ENCODE measurements at regions not wholly inside any gene's neighbourhood (a gene's known extent, or its start where the extent isn't known, plus 50 kb on each side); places are given as distances from the start of the nearest gene placed in this dataset.

DNA sequence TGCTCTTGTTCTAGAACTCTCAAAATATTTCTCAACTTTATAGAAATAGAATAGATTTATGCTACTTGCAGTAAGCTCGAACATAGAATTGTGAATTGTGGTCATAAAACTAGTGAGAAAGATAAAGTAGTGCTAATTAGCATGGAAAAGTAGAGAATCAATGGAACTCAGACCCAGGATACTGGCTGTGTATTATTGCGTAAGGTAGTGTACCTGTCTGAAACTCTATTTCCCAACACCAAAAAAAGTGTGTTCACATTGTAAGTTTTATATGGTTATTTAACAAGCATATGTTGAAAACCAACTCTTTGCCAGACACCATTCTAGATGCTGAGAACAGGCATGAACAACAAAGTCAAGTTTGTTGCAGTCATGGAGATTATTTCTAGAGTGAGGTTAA lies 720.5 kb upstream of the ATXN7L3B start:
- no peak overlapping the region for H3K9ac ChIP-seq (ENCODE audit: control insufficient read depth, extremely low read depth, insufficient read depth, low read length)
- no peak for FAIRE-seq
- H3K9me3 ChIP-seq (ENCODE audit: control insufficient read depth, low read depth, low read length): no peaks in the 10 kb centered on the region
- H4K20me1 ChIP-seq (ENCODE audit: control insufficient read depth, extremely low read depth, insufficient read depth, low read length): no peaks in the 10 kb centered on the region
- H3K36me3 ChIP-seq (ENCODE audit: control insufficient read depth in 2 of 2, extremely low read depth in 1 of 2, insufficient read depth in 2 of 2, low read length in 2 of 2): no peaks in the 10 kb centered on the region
- H3K4me2 ChIP-seq (ENCODE audit: control insufficient read depth, extremely low read depth, insufficient read depth, low read depth, low read length): no peak overlapping the region
- no peak overlapping the region for H3K4me3 ChIP-seq (ENCODE audit: control insufficient read depth in 2 of 3, extremely low read depth in 1 of 3, insufficient read depth in 2 of 3, low read depth in 1 of 3, low read length in 3 of 3)
- no peak overlapping the region for H3K27ac ChIP-seq (ENCODE audit: control insufficient read depth, insufficient read depth, low read length)
- dilution Hi-C loops (cut with MboI; ENCODE audit: extremely low pct_ligation_motif_present, low sequenced_read_pairs): no loop called here
- H3K79me2 ChIP-seq (ENCODE audit: control insufficient read depth, insufficient read depth, low read length): no peaks in the 10 kb centered on the region
- H2AFZ ChIP-seq (ENCODE audit: control insufficient read depth, low read length): no peak overlapping the region
- no peaks in the 10 kb centered on the region for H3K27me3 ChIP-seq (ENCODE audit: control insufficient read depth, extremely low read depth, insufficient read depth, low read length)
- TF ChIP-seq, protein P1, sequence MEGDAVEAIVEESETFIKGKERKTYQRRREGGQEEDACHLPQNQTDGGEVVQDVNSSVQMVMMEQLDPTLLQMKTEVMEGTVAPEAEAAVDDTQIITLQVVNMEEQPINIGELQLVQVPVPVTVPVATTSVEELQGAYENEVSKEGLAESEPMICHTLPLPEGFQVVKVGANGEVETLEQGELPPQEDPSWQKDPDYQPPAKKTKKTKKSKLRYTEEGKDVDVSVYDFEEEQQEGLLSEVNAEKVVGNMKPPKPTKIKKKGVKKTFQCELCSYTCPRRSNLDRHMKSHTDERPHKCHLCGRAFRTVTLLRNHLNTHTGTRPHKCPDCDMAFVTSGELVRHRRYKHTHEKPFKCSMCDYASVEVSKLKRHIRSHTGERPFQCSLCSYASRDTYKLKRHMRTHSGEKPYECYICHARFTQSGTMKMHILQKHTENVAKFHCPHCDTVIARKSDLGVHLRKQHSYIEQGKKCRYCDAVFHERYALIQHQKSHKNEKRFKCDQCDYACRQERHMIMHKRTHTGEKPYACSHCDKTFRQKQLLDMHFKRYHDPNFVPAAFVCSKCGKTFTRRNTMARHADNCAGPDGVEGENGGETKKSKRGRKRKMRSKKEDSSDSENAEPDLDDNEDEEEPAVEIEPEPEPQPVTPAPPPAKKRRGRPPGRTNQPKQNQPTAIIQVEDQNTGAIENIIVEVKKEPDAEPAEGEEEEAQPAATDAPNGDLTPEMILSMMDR (optimal IDR thresholded peaks at IDR 0.05 in 1 of 3, IDR thresholded peaks at IDR 0.05 in 1 of 3, conservative IDR thresholded peaks at IDR 0.05 in 1 of 3; ENCODE audit: extremely low read depth in 1 of 3, insufficient read depth in 2 of 3, low read length in 3 of 3): no peak
- no peak for TF ChIP-seq EZH2 (IDR thresholded peaks at IDR 0.05; ENCODE audit: low read length)
- no peaks in the 10 kb centered on the region for H3K4me1 ChIP-seq (ENCODE audit: control insufficient read depth, extremely low read depth, insufficient read depth, low read length)
- H3K9me1 ChIP-seq (ENCODE audit: control insufficient read depth, extremely low read depth, insufficient read depth, low read length): no peaks in the 10 kb centered on the region
- DNase-seq (ENCODE audit: low read depth, low spot score): no peak

DNA sequence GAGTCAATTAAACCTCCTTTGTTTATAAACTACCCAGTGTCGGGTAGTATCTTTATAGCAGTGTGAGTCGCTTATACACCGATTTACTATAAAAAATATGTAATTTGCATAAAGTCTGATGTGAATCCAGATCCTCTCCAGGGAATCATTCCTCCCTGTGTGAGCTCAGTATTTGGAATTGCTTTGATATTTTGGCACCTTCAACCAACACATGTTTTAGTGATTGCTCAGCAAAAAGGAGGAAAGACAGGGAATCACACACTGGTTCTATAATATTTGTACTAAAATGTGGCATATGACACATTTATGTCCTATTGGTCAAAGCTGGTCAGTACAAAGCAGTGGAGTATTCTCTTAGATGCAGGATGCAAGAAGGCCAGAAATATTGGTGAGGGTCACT lies 703.9 kb upstream of the ATXN7L3B start:
- Histone ChIP-seq H4K20me1 (ENCODE audit: control insufficient read depth, extremely low read depth, insufficient read depth, low read length) (no peaks in the 10 kb centered on the region), H3K36me3 (ENCODE audit: control insufficient read depth in 2 of 2, extremely low read depth in 1 of 2, insufficient read depth in 2 of 2, low read length in 2 of 2) (no peaks in the 10 kb centered on the region), H2AFZ (ENCODE audit: control insufficient read depth, low read length) (no peak overlapping the region), H3K4me1 (ENCODE audit: control insufficient read depth, extremely low read depth, insufficient read depth, low read length) (no peaks in the 10 kb centered on the region), H3K27me3 (ENCODE audit: control insufficient read depth, extremely low read depth, insufficient read depth, low read length) (no peaks in the 10 kb centered on the region), H3K9me1 (ENCODE audit: control insufficient read depth, extremely low read depth, insufficient read depth, low read length) (no peaks in the 10 kb centered on the region), H3K4me3 (ENCODE audit: control insufficient read depth in 2 of 3, extremely low read depth in 1 of 3, insufficient read depth in 2 of 3, low read depth in 1 of 3, low read length in 3 of 3) (no peak overlapping the region), H3K4me2 (ENCODE audit: control insufficient read depth, extremely low read depth, insufficient read depth, low read depth, low read length) (no peak overlapping the region), H3K27ac (ENCODE audit: control insufficient read depth, insufficient read depth, low read length) (no peak overlapping the region), H3K9ac (ENCODE audit: control insufficient read depth, extremely low read depth, insufficient read depth, low read length) (no peak overlapping the region), H3K9me3 (ENCODE audit: control insufficient read depth, low read depth, low read length) (no peaks in the 10 kb centered on the region), H3K79me2 (ENCODE audit: control insufficient read depth, insufficient read depth, low read length) (no peaks in the 10 kb centered on the region)
- FAIRE-seq (no peak), DNase-seq (ENCODE audit: low read depth, low spot score) (no peak)
- dilution Hi-C loops (cut with MboI; ENCODE audit: extremely low pct_ligation_motif_present, low sequenced_read_pairs): no loop called here
- TF ChIP-seq, protein P1 (optimal IDR thresholded peaks at IDR 0.05 in 1 of 3, IDR thresholded peaks at IDR 0.05 in 1 of 3, conservative IDR thresholded peaks at IDR 0.05 in 1 of 3; ENCODE audit: extremely low read depth in 1 of 3, insufficient read depth in 2 of 3, low read length in 3 of 3): no peak
- no peak for TF ChIP-seq EZH2 (IDR thresholded peaks at IDR 0.05; ENCODE audit: low read length)

Measured in keratinocyte (primary cell).